ENCODE measurements at regions not wholly inside any gene's neighbourhood (a gene's known extent, or its start where the extent isn't known, plus 50 kb on each side); places are given as distances from the start of the nearest gene placed in this dataset.
A peak's percentile ranks its signal among the peaks of the same experiment; 100 is the strongest.

DNA sequence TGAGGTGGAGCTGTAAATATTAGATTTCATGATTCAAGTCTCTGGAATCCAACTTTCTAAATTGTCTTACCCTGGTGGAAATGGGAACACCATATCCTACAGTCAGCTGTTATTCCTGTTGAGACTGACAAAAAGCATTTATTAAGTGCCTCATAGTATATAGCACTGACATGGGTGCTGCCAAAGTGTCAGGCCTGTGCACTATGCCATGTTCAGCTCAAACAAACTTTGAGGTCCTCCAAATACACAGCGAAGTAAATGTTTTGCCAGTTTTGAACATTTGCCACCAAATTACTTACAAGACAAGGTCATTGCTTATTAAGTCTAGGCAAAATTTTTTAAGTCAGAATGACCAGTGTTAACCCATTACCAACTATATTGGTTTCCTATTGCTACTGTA, 162.9 kb upstream of the SLC25A13 start:
- DNase-seq (ENCODE audit: low spot score), result no peak

DNA sequence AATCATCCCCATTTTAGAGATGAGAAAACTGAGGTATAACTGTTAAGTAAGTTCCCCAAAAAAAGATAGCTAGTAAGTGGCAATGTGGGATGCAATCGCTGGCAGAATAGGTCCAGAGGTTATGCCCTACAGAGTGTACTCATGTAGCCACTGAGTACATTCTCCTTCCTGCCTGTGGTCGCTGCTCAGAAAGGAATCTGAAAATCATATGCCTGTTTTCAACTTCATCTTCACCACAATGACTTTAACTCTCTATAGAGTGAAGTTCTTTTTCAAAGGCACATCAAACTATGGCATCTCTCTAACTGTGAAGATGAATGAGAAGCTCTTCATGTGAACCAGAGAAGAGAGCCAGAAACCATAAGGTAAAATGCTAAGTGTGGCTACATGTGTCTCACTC, 162.2 kb upstream of the SLC25A13 start:
- no peak for DNase-seq (ENCODE audit: low spot score)

DNA sequence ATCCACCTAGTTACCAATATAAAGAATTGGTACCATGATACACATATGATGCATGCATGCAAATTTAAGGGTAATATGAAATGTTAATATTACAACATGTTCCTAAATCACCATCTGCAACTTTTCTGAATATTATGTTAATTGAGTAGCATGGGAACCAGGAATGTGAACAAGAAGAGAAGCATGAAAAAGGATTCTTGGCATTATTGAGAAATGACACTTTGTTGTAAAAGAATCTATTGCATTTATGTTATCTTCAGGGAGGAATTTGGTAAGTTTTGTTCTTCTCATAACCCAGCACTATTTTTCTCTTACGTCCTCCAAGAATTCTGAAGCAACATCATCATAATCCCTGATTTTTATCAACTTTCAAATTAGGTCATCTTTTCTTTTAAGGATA, 159.9 kb upstream of the SLC25A13 start:
- DNase-seq (ENCODE audit: low spot score), result no peak

DNA sequence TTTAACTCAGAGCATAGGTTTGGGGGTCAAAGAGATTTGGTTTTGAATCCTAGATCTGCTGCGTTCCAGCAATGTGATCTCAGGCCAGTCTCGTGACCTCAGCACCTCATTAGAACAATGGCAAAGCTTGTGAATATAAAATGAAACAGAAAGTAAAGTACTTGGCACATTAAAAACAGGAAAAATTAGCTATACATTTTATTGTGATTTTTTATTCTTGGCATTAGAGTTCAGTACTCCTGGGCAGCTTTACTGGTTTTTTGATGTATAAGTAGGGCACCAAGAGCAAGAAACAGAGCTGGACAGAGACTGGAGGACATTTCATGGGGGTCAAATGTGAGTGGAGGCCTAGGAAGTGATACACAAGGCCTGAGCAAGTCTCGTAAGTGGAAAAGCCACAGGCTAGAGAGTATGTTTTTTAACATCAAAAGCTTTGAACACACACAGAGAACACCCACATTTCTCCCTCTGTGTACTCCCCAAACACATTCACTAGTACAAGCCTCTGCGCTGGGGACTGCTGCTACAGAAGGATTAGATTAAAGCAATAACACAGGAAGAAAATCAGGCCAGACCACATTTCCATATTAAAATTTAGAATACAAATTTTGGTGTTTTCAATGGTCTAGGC, 157.2 kb upstream of the SLC25A13 start:
- no peak for DNase-seq (ENCODE audit: low spot score)

DNA sequence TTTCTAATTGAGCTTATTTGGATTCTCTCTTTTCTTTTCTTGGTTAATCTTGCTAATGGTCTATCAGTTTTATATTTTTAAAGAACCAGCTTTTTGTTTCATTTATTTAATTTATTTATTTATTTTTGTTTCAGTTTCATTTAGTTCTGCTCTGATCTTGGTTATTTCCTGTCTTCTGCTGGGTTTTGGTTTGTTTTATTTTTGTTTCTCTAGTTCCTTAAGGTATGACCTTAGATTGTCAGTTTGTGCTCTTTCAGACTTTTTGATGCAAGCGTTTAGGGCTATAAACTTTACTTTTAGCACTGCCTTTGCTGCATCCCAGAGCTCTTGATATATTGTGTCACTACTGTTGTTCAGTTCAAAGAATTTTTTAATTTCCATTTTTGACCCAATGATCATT, 149.7 kb upstream of the SLC25A13 start:
- no peak for DNase-seq (ENCODE audit: low spot score)

DNA sequence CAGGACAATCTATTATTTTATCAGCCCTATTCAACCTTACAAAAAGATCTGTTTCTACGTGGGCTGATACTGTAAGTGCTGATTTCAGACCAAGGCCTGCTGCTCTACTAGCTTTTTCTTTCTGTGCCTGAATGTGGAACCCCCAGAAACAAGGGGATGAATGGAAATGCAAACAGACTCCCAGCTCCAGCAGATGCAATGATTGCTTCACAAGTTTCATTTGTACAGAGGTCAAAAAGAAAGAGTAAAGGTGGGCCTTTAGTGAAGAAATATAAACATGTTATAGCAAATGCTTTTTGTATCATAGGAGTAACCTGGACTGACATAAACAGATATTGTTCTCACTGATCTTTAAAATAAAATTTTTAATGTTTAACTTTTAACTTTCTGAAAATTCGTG, 130.2 kb upstream of the SLC25A13 start:
- DNase-seq (ENCODE audit: low spot score), result no peak

DNA sequence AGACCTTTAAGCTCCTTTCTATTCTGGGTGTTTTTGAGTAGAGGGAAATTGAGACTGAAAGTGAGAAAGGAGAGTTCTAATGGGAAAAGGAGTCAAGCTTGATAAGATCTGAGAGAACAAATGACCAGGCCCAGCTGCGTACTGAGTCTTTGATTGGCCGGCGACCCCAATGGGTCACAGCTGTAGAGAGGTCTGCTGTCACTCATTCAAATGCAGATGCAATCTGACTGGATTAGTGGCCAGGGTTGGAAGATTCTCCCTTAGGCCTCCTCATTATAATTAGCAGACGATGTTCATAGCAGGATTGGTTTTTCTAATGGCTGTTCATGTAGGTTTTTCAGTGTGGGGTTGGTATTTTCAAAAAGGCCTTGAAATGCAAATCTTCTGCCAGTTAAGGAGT, 127.2 kb upstream of the SLC25A13 start:
- DNase-seq (ENCODE audit: low spot score), result no peak

DNA sequence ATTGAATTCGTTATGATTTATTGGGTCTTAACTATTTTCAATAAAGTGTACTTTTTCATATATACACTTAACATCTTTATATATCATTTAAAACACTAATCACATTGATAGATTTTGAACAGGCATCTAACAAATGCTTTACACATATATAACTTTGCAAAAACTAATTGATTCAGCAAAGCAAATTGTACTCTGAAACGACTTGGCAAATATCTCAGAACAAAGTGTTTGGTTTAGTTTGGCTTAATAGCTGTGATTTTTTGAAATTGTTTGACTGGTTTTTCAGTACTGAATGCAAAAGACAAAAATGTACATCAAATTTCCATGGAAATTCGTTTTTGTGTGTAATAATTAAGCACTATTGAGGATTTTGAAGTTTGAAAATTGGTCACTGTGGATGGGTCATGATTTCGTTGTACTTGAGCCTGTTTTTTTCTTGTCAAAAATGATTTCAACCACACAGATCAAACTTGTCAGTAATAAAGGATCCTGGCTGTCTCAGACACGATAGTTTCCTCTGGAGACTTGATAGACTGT, 125.3 kb upstream of the SLC25A13 start:
- no peak for DNase-seq (ENCODE audit: low spot score)

DNA sequence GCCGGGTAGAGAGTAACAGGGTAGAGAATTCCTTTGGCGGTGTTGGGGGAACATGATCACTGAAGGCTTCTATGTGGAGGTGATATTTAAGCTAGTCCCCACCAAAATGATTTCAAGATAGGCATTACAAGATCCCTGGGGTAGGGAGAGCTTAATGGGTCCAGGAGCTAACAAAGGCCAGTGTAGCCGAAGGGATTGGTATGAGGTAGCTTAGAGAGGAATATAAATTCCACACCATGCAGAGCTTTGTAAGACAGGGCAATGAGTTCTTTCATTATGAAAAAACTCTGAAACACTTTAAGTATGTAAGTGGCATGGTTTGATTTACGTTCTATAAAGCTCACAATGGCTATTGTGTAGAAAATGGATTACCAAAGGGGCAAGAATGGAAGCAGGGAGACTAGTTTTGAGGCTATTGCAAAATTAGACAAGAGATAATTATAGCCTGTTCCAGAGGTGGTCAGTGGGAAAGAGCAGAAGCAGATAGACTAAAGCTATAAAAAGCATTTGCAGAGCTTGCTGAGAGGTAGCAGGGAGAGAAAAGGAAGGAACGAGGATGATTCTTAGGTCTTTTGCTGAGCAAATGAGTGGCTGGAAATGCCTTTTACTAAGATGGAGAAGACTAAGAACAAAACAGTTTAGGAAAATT, 119.7 kb upstream of the SLC25A13 start:
- no peak for DNase-seq (ENCODE audit: low spot score)

DNA sequence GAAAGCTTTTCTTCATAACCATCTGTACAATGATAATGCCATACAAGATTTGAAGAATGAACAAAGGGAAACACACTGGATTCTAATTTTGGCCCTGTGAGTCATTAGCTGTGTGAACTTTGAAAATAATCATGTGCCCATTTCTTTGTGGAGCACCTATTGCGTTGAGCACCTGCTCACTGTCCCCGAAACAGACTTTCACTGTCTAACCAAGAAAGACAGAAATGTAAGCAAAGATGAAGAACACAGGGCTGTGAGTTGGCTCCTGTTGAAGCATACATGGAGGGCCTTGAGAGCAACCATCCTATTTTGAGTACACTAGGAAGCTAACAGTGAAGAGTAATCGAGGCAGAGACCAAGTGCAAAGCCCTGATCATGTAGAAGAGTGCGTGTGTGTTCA, 118.4 kb upstream of the SLC25A13 start:
- DNase-seq (ENCODE audit: low spot score), result no peak

DNA sequence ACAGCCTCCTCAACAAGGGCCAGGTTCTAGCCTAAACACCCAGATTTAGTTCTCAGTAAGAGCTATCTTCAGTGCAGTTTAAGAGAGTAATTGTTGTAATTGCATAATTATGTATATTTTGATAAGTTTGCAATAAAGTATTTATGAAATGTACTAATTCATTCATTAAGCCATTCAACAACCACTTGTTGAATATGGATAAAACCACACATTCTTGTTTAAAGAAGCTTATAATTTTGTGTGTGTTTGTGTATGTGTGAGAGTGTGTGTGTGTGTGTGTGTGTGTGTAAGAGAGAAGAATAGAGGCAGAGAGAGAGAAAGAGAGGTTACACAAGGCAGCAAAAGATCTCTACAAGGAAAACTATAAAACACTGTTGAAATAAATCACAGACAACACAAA, 115.0 kb upstream of the SLC25A13 start:
- no peak for DNase-seq (ENCODE audit: low spot score)

DNA sequence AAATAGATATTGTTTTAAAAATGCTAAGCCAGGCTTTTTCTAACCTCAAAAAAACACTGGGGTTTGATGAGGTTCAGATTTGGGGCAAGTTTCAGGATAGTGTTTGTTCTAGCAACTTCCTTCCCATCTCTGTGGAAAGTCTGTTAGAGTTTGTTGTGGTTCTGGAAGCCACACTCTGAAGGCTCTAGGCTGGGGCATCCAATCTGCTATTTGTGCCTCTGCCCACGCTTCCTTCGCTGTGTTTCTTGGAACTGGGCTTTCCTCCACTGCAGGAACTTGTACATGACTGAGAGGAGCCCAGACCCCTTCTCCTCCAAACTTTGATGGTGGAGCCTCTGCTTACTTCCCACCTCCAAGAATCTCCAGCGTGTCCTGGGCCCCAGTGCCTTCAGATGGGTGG, 108.5 kb upstream of the SLC25A13 start:
- DNase-seq (ENCODE audit: low spot score), result no peak

DNA sequence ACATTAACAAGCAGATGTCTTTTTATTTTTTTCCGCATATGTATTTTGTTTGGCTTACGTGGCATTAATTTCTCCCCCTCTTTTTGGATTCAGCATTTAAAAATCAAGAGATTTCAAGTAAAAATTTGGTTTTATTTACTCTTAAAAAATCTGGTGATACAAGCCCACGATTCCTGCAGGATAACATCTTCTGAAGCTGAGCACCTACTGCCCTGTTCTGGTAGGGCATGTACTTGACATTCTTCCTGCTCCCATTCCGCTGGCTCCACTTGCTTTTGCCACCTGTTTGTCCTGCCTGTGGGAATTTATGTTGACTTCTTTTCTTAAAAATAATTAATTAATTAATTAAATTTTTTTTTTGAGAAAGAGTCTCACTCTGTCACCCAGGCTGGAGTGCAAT, 105.2 kb upstream of the SLC25A13 start:
- DNase-seq (ENCODE audit: low spot score), result no peak

DNA sequence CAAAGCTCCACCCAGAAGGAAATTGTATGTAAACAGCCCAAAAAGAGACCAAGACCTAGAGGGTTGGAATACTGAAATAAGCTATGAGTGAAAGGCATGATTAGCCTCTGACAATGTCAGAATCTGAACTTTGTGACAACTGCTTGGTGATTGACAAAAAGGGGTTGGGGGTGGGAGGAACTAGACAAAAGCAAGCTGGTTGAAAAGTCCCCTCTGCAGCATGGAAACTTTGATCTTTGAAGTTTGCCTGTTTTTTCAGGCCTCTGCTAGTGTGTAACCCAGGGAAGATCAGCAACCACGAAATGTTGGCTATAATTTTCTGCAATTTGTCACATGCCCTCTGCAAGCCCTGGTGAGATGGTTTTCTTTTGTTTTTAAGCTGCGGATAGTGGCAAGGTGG, 104.8 kb upstream of the SLC25A13 start:
- no peak for DNase-seq (ENCODE audit: low spot score)

DNA sequence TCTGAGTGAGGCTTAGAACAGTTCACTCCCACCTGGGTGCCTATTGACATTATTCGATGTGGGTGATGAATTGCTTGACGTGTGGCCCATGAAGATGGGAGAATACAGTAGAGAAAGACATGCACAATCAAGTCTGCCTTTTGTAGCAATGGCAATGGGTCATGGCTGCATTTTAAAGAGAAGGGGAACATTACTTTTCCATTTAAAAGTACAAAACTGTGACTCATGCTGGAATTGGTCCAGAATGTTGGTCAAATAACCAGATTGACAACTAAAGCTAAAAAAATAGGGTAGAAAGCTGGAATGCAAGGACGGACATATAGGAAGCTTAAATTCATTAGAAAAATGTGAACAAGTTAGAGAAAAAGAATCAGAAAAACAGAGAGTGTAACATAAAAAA, 104.1 kb upstream of the SLC25A13 start:
- DNase-seq (ENCODE audit: low spot score), result no peak

DNA sequence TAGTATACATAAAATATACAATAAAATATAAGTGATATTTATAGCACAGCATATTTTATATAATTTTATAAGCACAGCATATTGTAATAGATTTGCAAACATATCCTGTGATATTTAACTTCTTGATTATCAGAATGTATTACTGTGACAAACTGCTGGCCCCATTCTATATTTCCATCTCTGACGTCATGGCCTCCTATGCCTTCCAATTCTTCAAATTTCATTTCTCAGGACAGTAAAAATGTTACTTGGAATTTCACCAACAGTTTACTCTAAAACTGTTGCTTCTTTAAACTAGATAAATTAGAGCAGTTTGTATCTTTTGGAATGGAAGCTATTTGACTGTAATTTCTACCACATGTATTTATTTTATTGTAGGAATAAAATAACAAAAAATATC, 102.5 kb upstream of the SLC25A13 start:
- no peak for DNase-seq (ENCODE audit: low spot score)

DNA sequence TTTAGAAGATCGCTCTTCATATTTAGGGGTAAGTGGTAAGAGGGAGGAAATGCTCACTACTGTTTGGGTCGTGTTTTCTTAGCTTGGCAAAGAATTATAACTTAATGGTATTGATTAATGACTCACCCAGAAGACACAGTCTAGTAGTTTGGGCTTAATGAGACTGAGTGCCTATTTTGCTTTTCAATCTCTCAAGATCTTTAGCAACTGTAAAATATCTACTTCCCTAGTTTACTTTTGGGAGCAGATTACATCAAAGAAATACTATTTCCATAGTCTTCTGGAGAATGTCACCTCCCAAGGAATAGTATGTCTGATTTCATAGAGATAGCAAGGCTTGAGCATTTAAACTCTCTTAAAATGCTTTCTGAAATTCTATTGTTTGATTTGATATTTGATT, 100.5 kb upstream of the SLC25A13 start:
- no peak for DNase-seq (ENCODE audit: low spot score)

DNA sequence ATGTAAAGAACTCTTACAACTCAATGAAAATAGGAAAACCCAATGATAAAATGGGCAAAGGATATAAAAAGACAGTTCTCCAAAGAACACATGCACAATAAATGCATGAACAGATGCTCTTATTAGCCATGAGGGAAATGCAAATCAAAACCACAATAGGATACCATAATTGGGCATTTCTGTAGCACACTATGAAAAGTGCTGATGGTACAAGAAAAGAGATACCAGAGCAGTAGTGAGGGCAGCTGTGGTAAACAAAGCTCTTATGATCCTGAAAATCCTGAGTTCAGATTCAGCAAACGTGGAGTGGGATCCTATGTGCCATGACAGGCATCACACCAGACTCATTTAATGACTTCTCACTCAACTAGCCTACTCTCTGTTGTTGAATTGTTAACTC, 96.7 kb upstream of the SLC25A13 start:
- no peak for DNase-seq (ENCODE audit: low spot score)

DNA sequence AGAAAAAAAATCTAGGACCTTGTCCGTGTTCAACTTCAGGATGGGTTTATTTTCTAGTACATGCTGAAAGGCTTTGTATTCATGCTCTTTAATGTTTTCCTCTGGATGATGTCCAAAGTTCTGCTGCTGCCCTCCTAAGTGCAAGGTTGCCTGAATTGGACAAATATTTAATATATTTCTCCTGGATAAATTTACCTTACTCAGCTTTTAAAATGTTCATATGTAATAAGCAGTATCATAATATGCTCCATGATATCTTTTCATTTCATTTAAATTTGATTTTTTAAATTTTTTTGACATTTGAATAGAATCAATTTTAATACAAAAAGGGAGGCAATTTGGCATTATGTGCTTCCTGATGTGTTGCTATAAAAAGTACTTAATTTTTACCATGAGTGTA, 95.9 kb upstream of the SLC25A13 start:
- no peak for DNase-seq (ENCODE audit: low spot score)

DNA sequence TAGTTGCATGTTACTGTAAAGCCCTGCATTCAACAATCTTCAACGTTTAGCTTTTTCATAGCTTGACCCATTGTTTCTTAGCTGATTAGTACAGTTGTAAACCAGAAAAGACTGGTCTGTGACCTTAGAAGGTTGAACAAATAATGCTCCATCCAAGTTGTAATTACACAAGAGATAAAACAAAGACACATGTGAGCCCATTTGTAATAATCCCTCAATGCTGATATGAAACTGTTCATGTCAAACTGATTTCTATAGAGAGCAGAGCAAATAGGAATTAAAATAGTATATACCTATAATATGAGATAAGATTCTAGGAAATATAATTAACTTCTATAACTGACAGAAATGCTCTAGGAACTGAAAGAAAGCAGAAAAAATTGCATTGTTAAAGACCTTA, 94.7 kb upstream of the SLC25A13 start:
- DNase-seq (ENCODE audit: low spot score), result no peak

DNA sequence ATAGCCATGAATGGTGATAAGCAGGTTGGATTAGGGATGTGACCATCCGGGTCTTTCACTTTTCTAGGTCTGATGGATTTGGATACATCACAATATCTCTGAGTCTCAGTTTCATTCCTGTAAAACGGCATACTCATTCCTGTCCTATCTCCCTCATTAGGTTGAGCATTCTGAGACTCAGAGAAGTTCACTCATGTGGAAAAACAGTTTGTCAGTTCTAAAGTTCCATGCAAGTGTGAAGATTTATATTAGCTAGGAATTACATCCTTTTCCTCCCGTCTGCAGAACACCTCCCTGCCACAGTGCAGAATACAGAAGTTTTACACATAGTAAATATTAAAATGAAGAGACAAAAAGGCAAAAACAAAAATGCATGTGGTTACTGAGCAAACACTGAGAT, 94.2 kb upstream of the SLC25A13 start:
- no peak for DNase-seq (ENCODE audit: low spot score)

DNA sequence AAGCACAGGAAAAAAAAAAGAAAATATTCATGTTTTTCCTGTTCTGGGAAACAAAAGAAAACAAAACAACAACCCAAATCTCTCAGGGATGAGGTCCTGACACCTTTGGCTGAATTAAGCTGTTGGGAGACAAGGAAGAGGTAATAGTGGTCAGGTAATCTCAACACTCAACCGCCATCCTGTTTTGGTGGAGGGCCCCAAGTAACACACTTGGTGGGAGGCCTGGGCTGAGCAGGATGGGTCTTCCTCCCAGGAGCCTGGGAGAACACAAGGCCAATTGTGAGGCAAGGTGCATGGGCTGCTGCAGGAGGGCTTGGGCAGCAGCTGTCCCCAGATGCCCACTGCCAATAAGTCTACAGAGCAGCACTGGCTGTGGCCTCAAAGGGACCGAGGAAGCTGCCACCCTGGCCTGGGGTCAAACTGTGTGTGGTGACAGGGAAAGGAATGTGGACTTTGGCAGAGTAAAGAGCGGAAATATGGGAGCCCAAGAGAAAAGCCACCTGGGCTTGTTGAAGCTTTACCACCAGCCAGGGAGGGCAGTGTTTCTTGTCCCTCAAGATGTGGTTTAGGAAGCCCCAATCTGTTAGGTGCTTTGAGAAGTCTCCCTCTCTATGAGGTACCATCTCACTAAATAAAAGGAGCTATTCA, 93.5 kb upstream of the SLC25A13 start:
- DNase-seq (ENCODE audit: low spot score), result peak; percentile 47

DNA sequence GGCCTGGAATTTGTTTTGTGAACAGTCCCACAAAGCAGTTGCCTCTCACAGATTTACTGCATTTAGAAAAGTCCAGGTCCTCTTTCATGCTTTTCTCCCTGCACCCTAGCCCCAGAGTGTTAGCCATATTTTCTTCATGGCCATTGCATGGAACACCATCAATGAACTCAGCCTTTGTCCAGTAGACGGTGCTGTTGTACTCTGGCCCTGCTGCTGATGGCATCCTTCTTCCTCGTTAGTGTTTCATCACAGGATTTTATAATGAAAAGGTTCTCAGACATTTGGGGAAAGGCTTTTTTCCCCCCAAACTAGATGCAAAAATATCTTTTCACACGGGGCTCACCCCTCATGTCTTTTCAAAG, 93.0 kb upstream of the SLC25A13 start:
- peak; percentile 29 for DNase-seq (ENCODE audit: low spot score)
